NCI-H2081 treated with DMSO at 0.1 percent for 48 hours (cell line): ENCODE measurements at regions not wholly inside any gene's neighbourhood (a gene's known extent, or its start where the extent isn't known, plus 50 kb on each side); places are given as distances from the start of the nearest gene placed in this dataset.

Experiments
- DNase-seq: peaks from one replicate; lab custom pipeline; 2025; lab: John Stamatoyannopoulos, UW

GRCh38 chr4:23245203-23245832 lies 552.6 kb downstream of the GBA3 start:
- DNase-seq: no peak

DNA sequence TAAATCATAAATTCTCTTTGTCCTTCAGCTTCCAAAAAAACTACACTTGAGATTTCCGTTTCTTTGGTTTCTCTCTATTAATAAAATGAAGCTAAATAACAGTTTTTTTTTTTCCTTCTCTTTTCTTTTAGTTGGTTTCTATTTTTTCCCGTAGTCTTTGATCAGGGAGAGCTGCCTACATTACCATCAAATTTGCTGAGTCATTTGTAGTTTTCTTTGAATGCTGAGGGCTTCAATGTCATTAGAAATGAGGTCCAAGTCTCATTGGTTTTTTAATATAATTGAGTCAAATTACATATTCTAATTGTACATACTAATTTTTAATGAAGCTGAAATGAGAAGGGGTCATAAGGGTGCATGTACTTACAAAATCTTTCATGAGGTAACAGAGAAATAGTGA lies 550.2 kb downstream of the GBA3 start:
- no peak for DNase-seq

DNA sequence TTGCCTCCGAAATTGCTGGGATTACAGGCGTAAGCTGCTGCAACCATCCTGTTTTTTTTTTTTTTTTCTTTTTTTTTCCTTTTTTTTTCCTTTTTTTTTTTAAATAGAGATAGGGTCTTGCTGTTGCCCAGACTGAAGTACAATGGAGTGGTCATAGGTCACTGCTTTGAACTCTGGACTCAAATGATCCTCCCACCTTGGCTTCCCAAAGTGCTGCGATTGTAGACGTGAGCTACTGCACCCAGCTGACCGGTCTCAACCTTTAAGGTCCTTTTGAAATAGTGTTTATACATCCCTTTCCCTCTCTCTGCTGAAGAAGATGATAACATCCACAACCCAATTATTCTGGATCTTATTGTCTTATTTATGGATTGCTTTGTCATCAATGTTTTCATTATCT lies 548.7 kb downstream of the GBA3 start:
- no peak for DNase-seq

DNA sequence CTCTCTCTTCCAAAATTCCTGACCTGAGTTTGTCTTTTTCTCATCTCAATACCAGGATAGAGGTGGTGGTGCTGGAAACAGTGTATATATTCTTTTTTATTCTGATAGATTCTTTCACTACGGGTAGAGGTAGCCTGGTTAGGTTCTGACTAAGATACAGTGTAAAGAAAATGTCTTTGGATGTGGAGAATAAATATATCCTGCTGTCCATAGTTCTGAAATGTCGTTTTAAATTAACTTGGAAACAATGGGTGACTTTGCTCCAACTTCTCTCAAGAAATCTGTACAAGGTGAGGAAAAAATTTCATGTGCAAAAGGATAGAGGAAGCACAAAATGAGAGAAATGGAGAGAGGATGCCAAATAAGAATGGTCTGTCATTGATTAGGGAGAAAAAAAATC lies 546.1 kb downstream of the GBA3 start:
- DNase-seq: no peak

- no peak for DNase-seq
These were observed 545.0 kb downstream of the GBA3 start for GRCh38 chr4:23237771-23238170.

DNA sequence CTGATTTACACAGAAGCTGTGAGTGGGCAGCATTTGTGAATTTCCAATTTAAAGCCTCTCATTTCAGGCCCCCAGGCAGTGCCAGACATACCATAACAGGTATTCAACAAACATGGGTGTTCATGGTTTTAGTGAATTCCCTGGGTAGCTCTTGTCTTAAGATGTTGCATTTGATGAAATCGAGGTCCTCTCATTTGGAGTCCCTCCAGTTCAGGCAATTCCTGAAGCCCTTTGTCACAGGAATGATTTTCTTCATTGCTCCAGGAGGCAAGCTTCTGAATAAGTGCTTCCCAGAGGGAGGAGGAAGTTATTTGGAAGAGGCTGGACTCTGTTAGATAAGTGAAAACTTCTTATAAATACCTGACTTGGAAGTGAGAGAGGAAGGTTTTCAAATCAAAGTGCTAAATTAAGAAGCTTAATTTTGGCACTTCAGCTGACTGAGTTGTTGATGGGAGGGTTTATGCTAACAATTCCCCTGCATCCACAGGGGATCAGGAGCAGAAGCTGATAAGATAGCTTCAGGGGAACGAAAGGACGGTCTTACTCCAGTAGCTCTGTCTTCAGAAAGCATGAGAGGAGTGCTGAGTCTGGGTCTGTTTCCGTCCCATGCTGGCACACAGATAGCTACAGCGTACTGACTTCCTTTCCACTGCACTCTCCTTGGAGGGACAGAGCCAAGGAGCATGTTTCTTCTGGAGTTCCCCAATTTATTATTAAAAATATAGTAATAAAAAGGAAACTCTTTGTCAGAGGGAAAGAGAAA lies 543.1 kb downstream of the GBA3 start:
- DNase-seq: no peak

- no peak for DNase-seq
These were observed 542.0 kb downstream of the GBA3 start for GRCh38 chr4:23234716-23235115.

- no peak for DNase-seq
These were observed 541.3 kb downstream of the GBA3 start for GRCh38 chr4:23234018-23234417.

GRCh38 chr4:23233596-23233995 lies 540.9 kb downstream of the GBA3 start:
- no peak for DNase-seq

- no peak for DNase-seq
These were observed 540.2 kb downstream of the GBA3 start for GRCh38 chr4:23232987-23233386.

DNA sequence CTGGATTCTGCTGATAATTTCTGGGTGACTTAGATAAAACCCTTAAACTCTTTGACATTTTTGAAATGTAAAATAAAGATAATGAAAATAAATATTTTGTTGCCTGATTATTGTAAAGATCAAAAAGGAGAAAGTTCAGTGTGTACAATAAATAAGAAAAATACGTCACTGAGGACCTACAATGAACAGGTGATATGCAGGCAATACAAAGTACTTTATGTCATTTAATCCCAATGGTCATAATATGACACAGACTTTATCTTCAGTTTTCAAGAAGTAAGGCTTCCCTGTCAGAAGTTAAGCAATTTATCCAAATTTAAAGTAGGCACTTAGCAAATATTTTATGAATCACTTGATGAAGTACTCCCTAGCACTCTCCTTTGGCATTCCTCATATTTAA lies 532.8 kb downstream of the GBA3 start:
- no peak for DNase-seq

GRCh38 chr4:23224684-23225420 lies 532.1 kb downstream of the GBA3 start:
- DNase-seq: no peak

DNA sequence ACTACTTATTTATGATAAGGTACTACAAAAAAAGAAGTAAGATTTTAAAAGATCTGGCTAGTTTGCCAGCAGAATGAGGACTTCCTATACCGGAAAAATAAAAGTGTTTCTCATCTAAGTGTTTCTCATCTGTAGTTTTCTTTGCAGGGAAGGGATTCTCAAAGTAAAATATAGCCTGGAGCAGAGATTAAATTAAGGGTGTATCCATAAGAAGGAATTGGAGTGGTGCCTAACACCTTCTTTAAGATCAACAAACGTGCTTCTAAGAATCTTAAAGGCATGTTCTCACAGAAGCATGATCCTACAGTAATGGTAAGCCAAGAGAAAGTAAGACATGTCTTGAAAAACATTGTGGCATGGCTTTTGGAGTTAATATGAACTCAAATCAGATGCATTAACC lies 528.2 kb downstream of the GBA3 start:
- DNase-seq: no peak

GRCh38 chr4:23219779-23220408 lies 527.2 kb downstream of the GBA3 start:
- DNase-seq: no peak

DNA sequence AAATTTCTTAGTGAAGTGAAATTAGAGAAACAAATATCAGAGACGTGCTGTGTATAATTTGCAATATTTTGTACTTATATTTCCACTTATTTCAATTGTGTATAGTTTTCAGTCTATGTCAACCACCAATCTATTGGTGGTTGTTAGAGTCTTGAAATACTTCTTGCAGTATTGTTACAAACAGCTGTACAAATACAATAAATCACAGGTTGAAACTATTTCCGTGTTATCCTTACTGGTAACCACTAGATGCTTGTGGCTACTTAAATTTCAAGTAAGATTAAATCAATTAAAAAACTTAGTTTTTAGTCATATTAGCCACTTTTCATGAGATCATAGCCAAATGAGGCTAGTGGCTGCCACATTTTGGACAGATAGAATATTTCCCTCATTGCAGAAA lies 520.5 kb downstream of the GBA3 start:
- DNase-seq: no peak

DNA sequence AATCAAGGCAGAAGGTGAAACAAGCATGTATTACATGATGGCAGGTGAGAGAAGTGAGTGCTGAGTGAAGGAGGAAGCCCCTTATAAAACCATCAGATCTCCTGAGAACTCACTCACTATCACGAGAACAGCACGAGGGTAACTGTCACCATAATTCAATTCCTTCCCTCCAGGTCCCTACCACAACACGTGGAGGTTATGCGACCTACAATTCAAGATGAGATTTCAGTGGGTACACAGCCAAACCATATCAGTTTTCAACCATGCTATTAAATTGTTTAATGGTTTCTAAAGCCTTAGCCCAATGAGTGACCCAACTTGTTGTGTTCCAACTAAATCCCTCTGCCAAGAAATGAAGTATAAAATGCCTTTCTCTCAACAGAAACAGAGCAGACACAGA lies 519.8 kb downstream of the GBA3 start:
- no peak for DNase-seq

DNA sequence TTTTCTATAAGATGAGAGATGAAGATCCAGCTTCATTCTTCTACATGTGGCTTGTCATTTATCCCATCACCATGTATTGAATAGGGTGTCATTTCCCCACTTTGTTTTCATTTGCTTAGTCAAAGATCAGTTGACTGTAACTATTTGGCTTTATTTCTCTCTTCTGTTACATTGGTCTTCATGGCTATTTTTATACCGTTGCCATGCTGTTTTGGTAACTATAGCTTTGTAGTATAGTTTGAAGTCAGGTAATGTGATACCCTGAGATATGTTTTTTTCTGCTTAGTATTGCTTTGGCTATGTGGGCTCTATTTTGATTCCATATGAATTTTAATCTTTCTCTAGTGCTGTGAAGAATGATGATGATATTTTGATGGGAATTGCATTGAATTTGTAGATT lies 514.3 kb downstream of the GBA3 start:
- DNase-seq: no peak

GRCh38 chr4:23202712-23203247 lies 510.0 kb downstream of the GBA3 start:
- no peak for DNase-seq

DNA sequence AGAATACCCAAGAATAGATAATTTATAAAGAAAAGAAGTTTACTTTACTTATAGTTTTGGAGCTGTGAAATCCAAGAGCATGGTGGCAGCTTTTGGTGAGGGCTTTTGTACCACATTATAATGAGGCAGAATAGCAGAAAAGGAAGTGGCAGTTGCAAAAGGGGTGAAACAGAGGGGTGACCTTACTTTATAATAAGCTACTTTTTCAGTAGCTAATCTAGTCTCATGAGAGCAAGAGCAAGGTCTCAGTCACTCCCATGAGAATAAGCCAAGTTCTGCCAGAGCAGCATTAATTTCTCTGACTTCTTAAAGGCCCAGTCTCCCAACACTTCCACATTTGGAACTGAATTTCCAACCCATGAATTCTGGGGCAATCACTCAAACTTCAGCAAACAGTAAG lies 502.0 kb downstream of the GBA3 start:
- no peak for DNase-seq

- DNase-seq: no peak
These were observed 481.4 kb downstream of the GBA3 start for GRCh38 chr4:23174179-23174578.

DNA sequence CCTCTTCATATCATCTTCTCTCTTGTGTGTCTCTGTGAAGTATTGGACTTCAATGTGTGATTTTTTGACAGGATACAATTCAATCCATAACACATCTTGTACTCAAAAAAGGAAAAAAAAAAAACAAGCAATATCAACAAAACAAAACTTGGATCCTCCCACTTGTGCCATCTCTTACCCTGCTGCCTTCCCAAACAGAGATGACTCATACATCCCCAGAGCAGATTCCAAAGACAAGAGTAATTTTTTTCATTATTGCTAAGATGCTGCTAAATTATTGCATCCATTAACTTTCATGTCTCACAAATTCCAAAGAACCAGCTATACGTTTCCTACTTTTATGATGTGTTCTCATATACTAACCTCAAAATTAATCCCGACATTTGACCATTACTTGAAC lies 479.2 kb downstream of the GBA3 start:
- DNase-seq: no peak

DNA sequence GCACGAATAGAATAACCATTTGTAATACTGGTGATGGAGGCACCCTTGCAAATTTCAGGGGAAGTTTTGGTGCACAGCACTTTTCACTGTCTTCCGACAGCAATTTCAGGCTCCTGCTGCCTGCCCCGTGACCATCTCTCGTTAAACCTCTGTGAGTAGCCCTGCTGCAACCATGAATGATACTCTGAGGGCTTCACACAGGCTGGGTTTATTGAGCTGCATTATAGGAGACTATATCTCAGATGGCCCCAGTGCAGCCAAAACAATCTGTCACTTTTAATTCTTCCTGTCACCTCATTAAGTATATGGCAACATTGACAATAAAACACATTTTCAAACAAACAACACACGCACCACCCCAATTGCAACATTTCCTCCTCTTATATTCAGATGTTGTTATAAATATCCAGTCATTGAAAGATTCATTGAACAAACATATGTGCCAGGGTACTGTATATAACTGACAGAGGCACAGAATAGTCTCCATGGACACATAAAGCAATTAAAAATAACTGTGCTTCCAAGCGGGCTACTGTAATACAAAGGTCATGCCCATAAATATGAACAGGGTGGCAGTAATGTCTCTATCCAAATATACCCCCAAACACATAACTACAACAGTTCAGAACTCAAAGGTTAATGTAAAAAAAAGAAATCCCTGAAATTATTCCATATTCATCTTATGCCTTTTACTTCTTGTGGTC lies 477.0 kb downstream of the GBA3 start:
- DNase-seq: peak; percentile 51
